ENCODE measurements at regions not wholly inside any gene's neighbourhood (a gene's known extent, or its start where the extent isn't known, plus 50 kb on each side); places are given as distances from the start of the nearest gene placed in this dataset.

- TF ChIP-seq CTCF (IDR thresholded peaks at IDR 0.05) (no peak), POLR2AphosphoS5 (IDR thresholded peaks at IDR 0.05) (no peak)
Measured at GRCh38 chr15:36059596-36059995, 513.6 kb upstream of the DPH6 start.
